Panc1 (cell line): ENCODE measurements at regions not wholly inside any gene's neighbourhood (a gene's known extent, or its start where the extent isn't known, plus 50 kb on each side); places are given as distances from the start of the nearest gene placed in this dataset.

Source experiments
- ATAC-seq: fragments of 200-7000 bp; cut with Tn5 transposase; 2 replicates; pipeline ENCODE4 v1.9.1; 2020; ENCODE audit warnings: mild to moderate bottlenecking, moderate library complexity
- BruUV-seq: library from RNA; stranded (reverse); fragments of 400-500 nt; replicated peaks from 2 replicates; lab custom pipeline; 2021; lab: Mats Ljungman, UMichigan
- CTCF ChIA-PET: fragments of 300-600 bp; sonication (Branson Sonifier 250); formaldehyde crosslinking; loops from one replicate; lab custom pipeline; 2022; ENCODE audit warnings: antibody characterized with exemption; lab: Charles Lee
- POLR2A ChIA-PET: fragments of 300-600 bp; sonication (Branson Sonifier 250); formaldehyde crosslinking; loops from one replicate; lab custom pipeline; 2022; ENCODE audit warnings: antibody characterized with exemption; lab: Charles Lee
- DNase-seq: peaks from one replicate; pipeline ENCODE4 v3.0.0-alpha.2; 2010; ENCODE audit warnings: low read depth, low spot score
- H3K27ac ChIP-seq: 2 replicates; pipeline ENCODE4 v1.5.1; 2011; ENCODE audit warnings: mild to moderate bottlenecking, low read length, inconsistent platforms
- H3K27me3 ChIP-seq: fragments of 200-500 bp; sonication (Bioruptor generic); 2 replicates; pipeline ENCODE4 v1.6.0; 2014; ENCODE audit warnings: low read length, inconsistent platforms; ENCODE audit not compliant: control insufficient read depth, insufficient read depth
- H3K36me3 ChIP-seq: fragments of 200-500 bp; sonication (Bioruptor generic); 2 replicates; pipeline ENCODE4 v1.5.1; 2014; ENCODE audit warnings: inconsistent platforms, mild to moderate bottlenecking, low read length, moderate library complexity; ENCODE audit not compliant: control insufficient read depth, insufficient read depth
- H3K4me1 ChIP-seq: 2 replicates; pipeline ENCODE4 v1.5.1; 2011; ENCODE audit warnings: inconsistent platforms, mild to moderate bottlenecking, low read length, moderate library complexity; ENCODE audit not compliant: control insufficient read depth, insufficient read depth
- H3K4me3 ChIP-seq, 2 experiments: 2 replicates each; pipeline ENCODE4 v1.5.1; 2011 to 2012; ENCODE audit warnings: low read depth in 2 of 2, low read length in 2 of 2, mild to moderate bottlenecking in 2 of 2, inconsistent platforms in 1 of 2, moderate library complexity in 1 of 2
- H3K9me3 ChIP-seq: fragments of 200-500 bp; sonication (Bioruptor generic); 2 replicates; pipeline ENCODE4 v1.5.1; 2014; ENCODE audit warnings: low read depth, mild to moderate bottlenecking, inconsistent platforms, low read length, moderate library complexity; ENCODE audit not compliant: control insufficient read depth, insufficient read depth
- CTCF ChIP-seq: fragments of 450-650 bp; IDR thresholded peaks from 2 replicates; pipeline ENCODE4 v1.5.1; 2017; ENCODE audit warnings: mild to moderate bottlenecking
- POLR2AphosphoS5 ChIP-seq: IDR thresholded peaks from 2 replicates; pipeline ENCODE4 v1.6.1; 2012; ENCODE audit warnings: mild to moderate bottlenecking, low read depth, low read length, moderate library complexity
- REST ChIP-seq, 2 experiments: IDR thresholded peaks; 2 replicates each; pipeline ENCODE4 v1.6.1; 2011 to 2012; ENCODE audit warnings: low read depth in 2 of 2, control low read depth in 1 of 2, low read length in 1 of 2, mild to moderate bottlenecking in 1 of 2, moderate library complexity in 1 of 2; ENCODE audit not compliant: insufficient read depth in 1 of 2
- SIN3A ChIP-seq: IDR thresholded peaks from 2 replicates; pipeline ENCODE4 v1.6.1; 2012; ENCODE audit warnings: low read depth, mild to moderate bottlenecking, low read length, moderate library complexity, borderline replicate concordance; ENCODE audit not compliant: insufficient read depth
- TCF7L2 ChIP-seq: IDR thresholded peaks from 2 replicates; pipeline ENCODE4 v1.6.1; 2011; ENCODE audit warnings: mild to moderate bottlenecking, low read depth, low read length, inconsistent platforms
- in situ Hi-C: cut with HindIII; loops from 2 replicates; pipeline ENCODE4 v1.10.0; 2016; ENCODE audit warnings: low sequenced_read_pairs, low pct_unique_long_range_greater_than_20kb
- intact Hi-C: fragments of 100-400 bp; cut with micrococcal nuclease; formaldehyde crosslinking; loops from one replicate; pipeline ENCODE4 v1.10.0; 2022; ENCODE audit not compliant: unreplicated experiment

GRCh38 chr15:62616746-62617145, 425.8 kb upstream of the TPM1 start:
- H3K4me1 ChIP-seq, result no peaks in the 10 kb centered on the region
- H3K36me3 ChIP-seq, result no peaks in the 10 kb centered on the region
- no peaks in the 10 kb centered on the region for H3K27me3 ChIP-seq
- ATAC-seq, result no peak
- in situ Hi-C loops, result no loop called here
- DNase-seq, result no peak
- POLR2A ChIA-PET, result interaction anchor here (0.7 kb wide), 1 partner anchor 451 kb away, joined by 5 read pairs; no protein-coding TSS in a partner anchor
- no TSS peak for BruUV-seq
- intact Hi-C loops, result no loop called here
- no peak for TF ChIP-seq SIN3A
- no peak for TF ChIP-seq POLR2AphosphoS5
- no peak for TF ChIP-seq REST (IDR thresholded peaks at IDR 0.05; ENCODE audit: insufficient read depth in 1 of 2, low read depth in 2 of 2, low read length in 1 of 2)
- no peak for TF ChIP-seq TCF7L2
- no peak for TF ChIP-seq CTCF
- H3K9me3 ChIP-seq, result no peaks in the 10 kb centered on the region
- H3K4me3 ChIP-seq, result no peak overlapping the region
- CTCF ChIA-PET, result interaction anchor here (0.6 kb wide), 2 partner anchors 14 to 300 kb away, joined by 3 read pairs; no protein-coding TSS in a partner anchor
- no peak overlapping the region for H3K27ac ChIP-seq

GRCh38 chr15:62617741-62618140, 424.8 kb upstream of the TPM1 start:
- no TSS peak for BruUV-seq
- ChIA-PET CTCF (no interaction called here), POLR2A (no interaction called here)
- H3K4me1 ChIP-seq, result no peaks in the 10 kb centered on the region
- intact Hi-C loops (no loop called here), in situ Hi-C loops (no loop called here)
- DNase-seq (no peak), ATAC-seq (no peak)
- TF ChIP-seq TCF7L2 (no peak), SIN3A (no peak), CTCF (no peak), REST (IDR thresholded peaks at IDR 0.05; ENCODE audit: insufficient read depth in 1 of 2, low read depth in 2 of 2, low read length in 1 of 2) (no peak), POLR2AphosphoS5 (no peak)
- no peaks in the 10 kb centered on the region for H3K36me3 ChIP-seq
- H3K9me3 ChIP-seq, result no peaks in the 10 kb centered on the region
- H3K27ac ChIP-seq, result no peak overlapping the region
- H3K4me3 ChIP-seq, result no peak overlapping the region
- H3K27me3 ChIP-seq, result no peaks in the 10 kb centered on the region
